ENCODE measurements at regions not wholly inside any gene's neighbourhood (a gene's known extent, or its start where the extent isn't known, plus 50 kb on each side); places are given as distances from the start of the nearest gene placed in this dataset.
"Not testable (repeated sequence)": the region's sequence is repeated elsewhere in the genome, so short reads cannot be mapped to it uniquely, and the experiment has no call there.

DNA sequence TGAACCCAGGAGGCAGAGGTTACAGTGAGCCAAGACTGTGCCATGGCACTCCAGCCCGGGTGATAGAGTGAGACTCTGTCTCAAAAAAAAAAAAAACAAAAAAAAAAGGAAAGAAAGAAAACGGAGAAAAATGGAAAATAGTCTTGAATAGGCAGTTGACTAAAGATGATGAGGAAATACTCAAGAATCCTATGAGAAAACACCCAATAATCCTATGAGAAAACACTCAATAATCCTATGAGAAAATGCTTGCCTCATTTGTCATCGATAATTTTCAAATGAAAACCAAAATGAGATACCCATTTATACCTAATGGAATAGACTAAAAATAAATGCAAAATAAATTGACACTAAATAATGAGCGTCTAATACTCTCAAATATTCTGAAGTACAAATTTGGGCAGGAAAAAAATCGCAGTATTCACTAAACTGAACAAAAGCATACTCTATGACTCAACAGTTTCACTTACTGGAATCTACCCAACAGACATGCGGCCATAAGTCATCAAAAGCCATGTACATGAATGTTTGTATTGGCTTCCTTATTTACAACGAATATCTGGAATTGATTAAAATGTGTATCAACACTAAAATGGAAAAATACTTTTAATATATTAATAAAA lies 733.9 kb upstream of the CHRM3 start:
- DNase-seq (ENCODE audit: low read depth in 2 of 2): no peak

DNA sequence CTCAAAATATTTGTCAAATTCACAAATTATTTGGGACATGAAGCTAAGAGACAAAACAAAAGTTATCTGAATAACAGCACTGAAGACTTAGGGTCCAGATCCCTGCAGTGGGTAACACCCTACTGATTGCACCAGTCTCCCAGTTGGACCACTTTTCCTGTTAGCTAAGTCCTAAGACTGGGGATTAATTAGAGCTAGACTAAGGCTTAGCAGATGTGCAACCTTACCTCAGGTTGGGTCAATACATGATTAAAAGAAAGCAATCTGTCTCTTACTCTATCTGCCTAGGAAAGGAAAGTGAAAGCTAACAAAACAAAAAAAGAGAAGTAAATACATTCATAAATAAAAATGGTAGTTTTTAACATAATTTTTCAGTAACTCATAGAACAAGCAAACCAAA lies 737.2 kb upstream of the CHRM3 start:
- no peak for DNase-seq (ENCODE audit: low read depth in 2 of 2)

DNA sequence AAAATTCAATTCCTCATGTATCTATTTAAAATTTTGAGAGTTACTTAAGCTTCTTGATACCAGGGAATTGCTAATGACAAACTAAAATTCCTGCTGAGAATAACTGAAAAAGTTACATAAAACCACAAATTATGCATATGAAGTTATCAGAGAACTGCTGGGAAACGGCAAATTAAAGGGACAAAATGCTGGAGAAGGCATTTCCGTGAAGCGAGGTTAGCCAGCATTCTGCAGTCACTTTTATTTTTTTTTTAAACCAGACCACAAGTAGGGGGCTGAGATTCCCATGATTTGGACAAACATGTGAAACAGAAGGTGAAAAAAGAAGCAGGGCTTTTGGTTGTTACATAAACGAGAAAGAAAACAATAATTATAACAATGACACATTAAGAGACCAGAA lies 737.6 kb upstream of the CHRM3 start:
- DNase-seq (ENCODE audit: low read depth in 2 of 2): no peak

- no peak for DNase-seq (ENCODE audit: low read depth in 2 of 2)
Observed at GRCh38 chr1:238648296-238648695, 738.1 kb upstream of the CHRM3 start.

DNA sequence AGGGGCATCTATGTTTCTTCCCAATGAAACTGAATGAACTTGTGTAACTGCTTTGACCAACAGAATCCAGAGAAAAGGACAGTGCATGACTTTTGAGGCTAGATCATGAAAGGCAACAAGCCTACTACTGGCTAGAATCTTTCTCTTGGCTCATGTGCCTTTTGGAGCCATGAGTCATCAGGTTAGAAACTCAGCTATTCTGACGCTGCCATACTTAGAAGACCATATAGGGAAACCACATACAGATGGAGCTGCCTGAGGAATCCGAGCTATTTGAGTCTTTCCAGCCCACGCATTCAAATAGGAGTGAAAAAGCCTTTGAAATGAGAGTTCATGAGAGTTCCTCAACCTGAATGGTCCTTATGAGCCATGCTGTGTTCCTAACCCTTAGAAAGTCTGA lies 738.5 kb upstream of the CHRM3 start:
- no peak for DNase-seq (ENCODE audit: low read depth in 2 of 2)

DNA sequence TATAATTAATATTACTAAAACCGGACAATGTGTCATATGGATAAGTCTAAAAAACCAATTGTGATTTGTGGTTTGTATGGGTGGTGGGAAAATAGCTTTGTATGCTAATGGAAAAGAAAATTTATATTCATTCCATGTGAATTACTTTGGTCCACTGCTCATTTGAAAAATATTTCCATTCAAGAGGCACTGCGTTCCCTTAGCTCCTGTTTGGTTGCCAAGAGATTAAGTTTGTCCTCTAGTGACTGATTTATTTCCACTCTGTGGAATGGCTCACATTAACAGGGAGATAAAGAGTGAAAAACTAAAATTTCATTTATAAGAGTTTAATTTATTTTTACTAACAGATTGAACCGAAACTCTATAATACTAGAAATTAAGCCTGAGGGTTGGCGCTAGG lies 744.1 kb upstream of the CHRM3 start:
- no peak for DNase-seq (ENCODE audit: low read depth in 2 of 2)

DNA sequence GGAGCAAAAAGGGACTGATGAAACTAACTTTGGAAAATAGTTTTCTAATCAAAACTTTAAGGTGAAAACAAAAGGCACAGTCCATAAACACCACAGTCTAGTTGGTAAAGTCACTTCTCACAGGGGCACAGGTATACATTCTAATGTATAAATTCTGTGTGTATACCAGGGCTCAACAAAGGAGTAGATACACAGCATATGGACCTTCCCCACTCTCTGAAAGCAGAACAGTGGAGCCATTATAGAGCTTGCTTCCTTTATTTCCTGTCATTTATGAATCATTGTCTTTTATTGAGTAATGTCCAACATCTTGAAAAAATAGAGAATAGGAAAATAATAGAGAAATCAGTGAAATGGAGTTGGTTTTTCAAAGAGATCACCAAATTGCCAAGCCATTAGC lies 746.5 kb upstream of the CHRM3 start:
- DNase-seq (ENCODE audit: low read depth in 2 of 2): no peak

GRCh38 chr1:238628110-238628509 lies 737.4 kb upstream of the ZP4 start:
- no peak for DNase-seq (ENCODE audit: low read depth in 2 of 2)

DNA sequence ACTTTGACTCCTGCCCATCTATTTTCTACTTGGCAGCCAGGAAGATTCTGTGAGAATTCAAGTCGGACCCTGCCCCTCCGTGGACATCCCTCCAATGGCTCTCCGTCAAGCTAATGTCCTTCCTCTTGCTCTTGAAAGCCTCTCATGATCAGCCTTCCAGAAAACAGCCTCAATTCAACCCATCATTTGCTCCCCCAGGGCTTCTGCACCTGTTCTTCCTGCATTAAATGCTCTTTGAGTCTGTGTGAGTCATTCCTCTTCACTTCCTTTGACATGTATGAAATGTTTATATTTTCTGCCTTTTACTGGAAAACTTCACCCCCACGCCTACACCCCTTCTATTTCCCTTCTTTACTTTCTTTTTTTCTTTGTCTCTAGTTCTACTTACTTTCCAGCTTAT lies 734.1 kb upstream of the ZP4 start:
- no peak for DNase-seq (ENCODE audit: low read depth in 2 of 2)

DNA sequence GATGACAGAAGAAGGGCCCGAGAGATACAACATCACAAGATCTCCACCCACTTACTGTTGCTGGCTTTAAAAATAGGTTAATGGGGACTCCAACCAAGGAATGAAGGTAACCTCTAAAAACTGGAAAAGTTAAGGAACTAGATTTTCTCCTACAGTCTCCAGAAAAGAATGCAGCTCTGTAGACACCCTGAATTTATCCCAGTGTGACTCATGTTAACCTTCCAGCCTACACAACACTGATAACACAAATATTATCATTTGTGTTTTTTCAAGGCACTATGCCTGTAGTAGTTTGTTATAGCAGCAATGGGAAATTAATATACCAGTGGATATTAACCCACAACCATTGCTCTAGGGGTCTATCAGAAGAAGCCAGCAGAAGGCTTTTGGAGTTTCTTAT lies 730.7 kb upstream of the ZP4 start:
- DNase-seq (ENCODE audit: low read depth in 2 of 2): no peak

DNA sequence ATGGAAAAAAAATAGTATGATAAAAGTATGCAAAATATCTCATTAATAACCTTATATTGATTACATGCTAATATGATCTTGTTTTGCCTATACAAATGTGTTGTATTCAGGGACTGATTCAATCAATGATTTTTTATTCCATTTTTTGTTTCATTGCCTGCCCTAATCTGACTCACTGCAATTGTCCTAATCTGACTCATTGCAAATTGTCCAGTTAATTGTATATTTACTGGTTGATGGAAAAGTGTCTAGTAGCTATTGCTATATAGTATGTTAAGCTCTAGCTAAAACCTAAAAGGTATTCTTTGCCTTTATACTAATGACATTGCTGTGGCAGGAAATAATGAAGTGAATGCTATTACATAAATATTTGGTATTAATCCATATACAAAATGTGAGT lies 728.9 kb upstream of the ZP4 start:
- no peak for DNase-seq (ENCODE audit: low read depth in 2 of 2)

DNA sequence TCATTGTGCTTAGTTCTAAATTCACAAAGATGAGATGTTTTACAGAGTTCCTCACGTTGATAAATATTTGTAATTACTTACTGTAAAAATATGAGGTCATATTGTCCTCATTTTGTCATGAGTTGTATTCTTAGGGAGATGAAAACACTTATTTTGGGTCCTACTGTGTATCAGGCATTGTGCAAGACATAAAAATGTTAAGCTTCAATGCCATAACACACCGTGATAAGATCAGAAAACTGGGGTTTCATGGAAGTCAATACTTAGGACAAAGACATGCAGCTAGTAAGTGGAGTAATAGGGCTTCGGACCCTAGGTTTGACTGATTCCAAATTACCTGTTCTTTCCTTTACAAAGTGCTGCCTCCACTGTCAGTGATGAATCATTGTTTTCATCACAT lies 720.7 kb upstream of the ZP4 start:
- no peak for DNase-seq (ENCODE audit: low read depth in 2 of 2)

GRCh38 chr1:238608144-238608543 lies 717.4 kb upstream of the ZP4 start:
- no peak for DNase-seq (ENCODE audit: low read depth in 2 of 2)

GRCh38 chr1:238606896-238607295 lies 716.2 kb upstream of the ZP4 start:
- no peak for DNase-seq (ENCODE audit: low read depth in 2 of 2)

- no peak for DNase-seq (ENCODE audit: low read depth in 2 of 2)
Observed at GRCh38 chr1:238606457-238606856, 715.7 kb upstream of the ZP4 start.

DNA sequence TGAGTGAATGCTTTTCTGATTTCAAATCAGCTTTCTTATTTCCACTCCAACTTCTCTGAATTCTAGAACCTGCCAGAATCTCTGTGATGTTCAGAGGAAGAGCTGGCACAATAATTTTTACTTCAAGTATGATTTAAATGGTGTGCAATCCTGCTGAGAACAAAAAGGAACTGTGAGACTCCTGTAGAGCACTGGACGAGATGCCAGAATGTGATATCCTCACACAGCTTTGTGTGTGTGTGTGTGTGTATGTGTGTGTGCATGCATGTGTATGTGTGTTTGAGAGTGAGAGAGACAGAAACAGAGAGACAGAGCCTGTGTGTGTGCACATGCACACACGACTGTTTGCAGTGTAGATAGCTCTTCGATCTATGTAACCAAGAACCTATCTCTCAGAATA lies 713.6 kb upstream of the ZP4 start:
- no peak for DNase-seq (ENCODE audit: low read depth in 2 of 2)

- not testable (repeated sequence) for DNase-seq (ENCODE audit: low read depth in 2 of 2)
Observed at GRCh38 chr1:238601604-238602003, 710.9 kb upstream of the ZP4 start.

- DNase-seq (ENCODE audit: low read depth in 2 of 2): no peak
Observed at GRCh38 chr1:238596703-238597102, 706.0 kb upstream of the ZP4 start.

- DNase-seq (ENCODE audit: low read depth in 2 of 2): no peak
Observed at GRCh38 chr1:238592621-238593020, 701.9 kb upstream of the ZP4 start.

DNA sequence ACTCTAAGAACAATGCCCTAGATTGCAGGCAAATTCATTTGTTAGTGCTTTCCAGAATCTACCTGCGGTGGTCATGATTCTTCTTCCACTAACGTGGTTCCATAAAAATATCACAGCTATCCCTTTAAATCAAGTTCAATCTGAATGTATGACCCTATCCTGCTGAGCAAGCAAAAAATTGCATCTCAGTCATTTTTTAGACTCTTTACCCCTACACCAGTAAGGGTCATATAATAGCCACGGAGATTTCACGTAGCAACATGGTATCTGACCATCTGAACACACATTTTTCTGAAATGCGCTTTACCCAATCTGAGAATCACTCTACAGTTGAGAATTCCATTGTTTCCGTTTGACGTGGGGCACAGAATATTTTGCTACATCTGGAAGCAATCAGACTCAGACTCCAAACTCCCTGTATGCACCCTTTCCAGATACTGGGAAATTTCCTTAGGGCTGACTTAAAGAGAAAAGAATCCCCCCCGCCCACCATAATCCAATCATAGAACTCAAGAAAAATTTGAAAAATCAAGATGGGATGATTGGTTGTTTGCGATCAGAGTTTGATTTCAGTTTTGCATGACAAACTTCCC lies 699.2 kb upstream of the ZP4 start:
- DNase-seq (ENCODE audit: low read depth in 2 of 2): no peak

DNA sequence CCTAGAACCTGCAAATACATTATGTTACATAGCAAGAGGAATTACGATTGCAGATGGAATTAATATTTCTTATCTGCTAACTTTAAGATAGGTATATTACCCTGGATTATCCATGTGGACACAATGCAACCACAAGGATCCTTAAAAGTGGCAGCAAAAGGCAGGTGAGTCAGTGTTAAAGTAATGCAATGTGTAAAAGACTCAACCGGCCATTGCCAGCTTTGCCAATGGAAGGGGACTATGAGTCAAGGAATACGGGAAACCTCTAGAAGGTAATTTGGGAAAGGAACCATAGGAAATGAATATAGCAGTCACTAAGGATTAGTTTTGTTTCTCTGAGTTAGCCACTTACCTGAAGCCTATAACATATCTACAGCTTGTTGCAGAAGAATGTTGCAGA lies 692.1 kb upstream of the ZP4 start:
- no peak for DNase-seq (ENCODE audit: low read depth in 2 of 2)

- no peak for DNase-seq (ENCODE audit: low read depth in 2 of 2)
Observed at GRCh38 chr1:238581332-238581731, 690.6 kb upstream of the ZP4 start.

- DNase-seq (ENCODE audit: low read depth in 2 of 2): no peak
Observed at GRCh38 chr1:238568735-238569134, 678.0 kb upstream of the ZP4 start.

DNA sequence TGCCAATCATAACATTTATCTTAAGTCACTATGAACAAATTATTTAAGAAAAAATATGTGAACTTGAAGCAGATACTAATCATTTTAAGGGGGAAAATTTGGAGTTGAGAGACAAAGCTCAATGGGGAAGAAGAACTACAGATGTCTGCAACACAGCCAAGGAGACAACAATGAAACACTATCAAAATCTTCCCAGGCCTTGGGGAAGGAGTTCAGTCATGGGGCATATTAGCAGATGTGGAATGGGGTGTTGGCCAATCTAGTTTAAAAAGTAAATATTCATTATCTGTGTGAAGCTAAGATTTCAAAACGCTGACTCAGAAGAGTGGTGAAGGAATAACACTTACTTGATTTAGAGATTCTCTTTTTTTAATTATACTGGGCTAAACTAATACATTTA lies 671.6 kb upstream of the ZP4 start:
- DNase-seq (ENCODE audit: low read depth in 2 of 2): no peak

All from activated CD4-positive, alpha-beta T cell treated with anti-CD3 and anti-CD28 coated beads for 24 hours (primary cell).